Caco-2 (cell line): ENCODE measurements at regions not wholly inside any gene's neighbourhood (a gene's known extent, or its start where the extent isn't known, plus 50 kb on each side); places are given as distances from the start of the nearest gene placed in this dataset.
"Not testable (repeated sequence)": the region's sequence is repeated elsewhere in the genome, so short reads cannot be mapped to it uniquely, and the experiment has no call there.

Experiments
- BruUV-seq: library from RNA; stranded (reverse); fragments of 400-500 nt; replicated peaks from 2 replicates; lab custom pipeline; 2021; lab: Mats Ljungman, UMichigan
- CTCF ChIA-PET: fragments of 300-600 bp; sonication (Branson Sonifier 250); formaldehyde crosslinking; loops from one replicate; lab custom pipeline; 2022; ENCODE audit warnings: antibody characterized with exemption; lab: Charles Lee
- POLR2A ChIA-PET: fragments of 300-600 bp; sonication (Branson Sonifier 250); formaldehyde crosslinking; loops from one replicate; lab custom pipeline; 2022; ENCODE audit warnings: antibody characterized with exemption; lab: Charles Lee
- DNase-seq, 2 experiments: peaks; one replicate each; pipeline versions ENCODE4 v3.0.0 to v3.0.0-alpha.2; 2020 to 2022
- H3K27me3 ChIP-seq: replicated peaks from 2 replicates; pipeline ENCODE4 v1.6.0; 2011; ENCODE audit warnings: low read length; ENCODE audit not compliant: control insufficient read depth, insufficient read depth
- H3K36me3 ChIP-seq: 2 replicates; pipeline ENCODE4 v1.5.1; 2011; ENCODE audit warnings: low read length; ENCODE audit not compliant: control insufficient read depth, insufficient read depth
- H3K4me1 ChIP-seq: fragments of 250-450 bp; sonication (Bioruptor Pico); 2 replicates; pipeline ENCODE4 v1.5.1; 2020; ENCODE audit warnings: mild to moderate bottlenecking
- H3K4me3 ChIP-seq: 2 replicates; pipeline ENCODE4 v1.5.1; 2011; ENCODE audit warnings: low read depth, mild to moderate bottlenecking, control low read depth, low read length
- H3K9me3 ChIP-seq: fragments of 250-450 bp; sonication (Bioruptor Pico); 2 replicates; pipeline ENCODE4 v1.5.1; 2020; ENCODE audit warnings: mild to moderate bottlenecking, moderate library complexity
- H3K27ac Mint-ChIP-seq: one replicate; pipeline ENCODE4 v1.8.0; 2022; ENCODE audit warnings: mixed read lengths; ENCODE audit not compliant: unreplicated experiment
- H3K27me3 Mint-ChIP-seq: one replicate; pipeline ENCODE4 v1.8.0; 2022; ENCODE audit warnings: mixed read lengths; ENCODE audit not compliant: insufficient read depth, unreplicated experiment
- H3K36me3 Mint-ChIP-seq: one replicate; pipeline ENCODE4 v1.8.0; 2022; ENCODE audit warnings: mild to moderate bottlenecking, mixed read lengths; ENCODE audit not compliant: insufficient read depth, unreplicated experiment
- H3K4me1 Mint-ChIP-seq: one replicate; pipeline ENCODE4 v1.8.0; 2022; ENCODE audit warnings: low read depth, mixed read lengths; ENCODE audit not compliant: unreplicated experiment
- H3K4me3 Mint-ChIP-seq: one replicate; pipeline ENCODE4 v1.8.0; 2022; ENCODE audit warnings: mild to moderate bottlenecking, moderate library complexity, mixed read lengths; ENCODE audit not compliant: unreplicated experiment
- H3K9me3 Mint-ChIP-seq: one replicate; pipeline ENCODE4 v1.8.0; 2022; ENCODE audit warnings: mixed read lengths; ENCODE audit not compliant: unreplicated experiment
- intact Hi-C: fragments of 100-400 bp; cut with micrococcal nuclease; formaldehyde crosslinking; loops from one replicate; pipeline ENCODE4 v1.10.0; 2022; ENCODE audit not compliant: unreplicated experiment
- TF ChIP-seq, protein P1 (sequence below), 2 experiments: fragments of 200-600 bp in 1 of 2; IDR thresholded peaks; 1 replicate in 1 of 2; 2 replicates in 1 of 2; pipeline versions ENCODE4 v1.5.1 to v1.8.0; 2011 to 2022; ENCODE audit warnings: antibody characterized with exemption in 1 of 2, control low read depth in 1 of 2, inconsistent platforms in 1 of 2, low read depth in 1 of 2, low read length in 1 of 2, mild to moderate bottlenecking in 1 of 2, moderate library complexity in 1 of 2; ENCODE audit not compliant: insufficient read depth in 1 of 2, severe bottlenecking in 1 of 2, unreplicated experiment in 1 of 2

DNA sequence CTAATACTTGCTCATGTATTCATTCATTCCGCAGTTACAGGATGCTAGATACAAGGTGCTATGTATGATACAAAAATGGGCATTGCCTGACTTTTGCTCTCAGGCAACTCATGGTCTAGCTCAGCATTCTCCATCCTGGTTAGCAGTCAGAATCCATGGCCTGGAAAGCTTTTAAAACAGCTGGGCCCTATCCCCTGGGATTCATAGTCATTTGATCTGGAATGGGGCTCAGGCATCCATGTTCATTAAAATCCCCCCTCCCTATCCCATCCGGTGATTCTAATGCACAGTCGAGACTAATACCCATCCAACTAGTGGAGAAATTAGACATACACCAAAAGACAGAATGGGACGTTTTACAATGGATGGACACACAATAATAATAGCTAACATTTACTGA, 104.1 kb upstream of the TMEM132E start:
- H3K36me3 ChIP-seq: no peaks in the 10 kb centered on the region
- POLR2A ChIA-PET: no interaction called here

DNA sequence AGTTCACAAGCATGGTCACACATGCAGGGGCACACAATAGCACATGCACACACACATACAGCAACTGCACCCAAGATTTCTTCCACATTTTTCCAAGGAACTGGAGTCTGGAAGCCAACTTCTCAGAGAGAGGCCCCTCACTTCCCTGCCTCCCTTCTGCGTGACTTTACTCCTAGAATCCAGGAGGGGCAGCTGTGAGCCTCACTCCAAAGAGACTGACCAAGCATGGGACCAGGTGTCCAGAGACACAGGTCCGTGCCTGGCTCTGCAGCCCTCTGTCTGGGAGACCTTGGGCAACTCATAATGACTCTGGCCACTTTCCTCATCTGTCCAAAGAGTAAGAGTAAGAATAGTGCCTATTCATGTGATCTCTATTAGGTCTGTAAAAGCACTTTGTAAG, 104.7 kb upstream of the TMEM132E start:
- BruUV-seq: no TSS peak
- H3K36me3 Mint-ChIP-seq: no peaks in the 10 kb centered on the region

More for the DNA sequence above, 104.1 kb upstream of the TMEM132E start:
- no peaks in the 10 kb centered on the region for H3K9me3 ChIP-seq
- TF ChIP-seq, protein P1, sequence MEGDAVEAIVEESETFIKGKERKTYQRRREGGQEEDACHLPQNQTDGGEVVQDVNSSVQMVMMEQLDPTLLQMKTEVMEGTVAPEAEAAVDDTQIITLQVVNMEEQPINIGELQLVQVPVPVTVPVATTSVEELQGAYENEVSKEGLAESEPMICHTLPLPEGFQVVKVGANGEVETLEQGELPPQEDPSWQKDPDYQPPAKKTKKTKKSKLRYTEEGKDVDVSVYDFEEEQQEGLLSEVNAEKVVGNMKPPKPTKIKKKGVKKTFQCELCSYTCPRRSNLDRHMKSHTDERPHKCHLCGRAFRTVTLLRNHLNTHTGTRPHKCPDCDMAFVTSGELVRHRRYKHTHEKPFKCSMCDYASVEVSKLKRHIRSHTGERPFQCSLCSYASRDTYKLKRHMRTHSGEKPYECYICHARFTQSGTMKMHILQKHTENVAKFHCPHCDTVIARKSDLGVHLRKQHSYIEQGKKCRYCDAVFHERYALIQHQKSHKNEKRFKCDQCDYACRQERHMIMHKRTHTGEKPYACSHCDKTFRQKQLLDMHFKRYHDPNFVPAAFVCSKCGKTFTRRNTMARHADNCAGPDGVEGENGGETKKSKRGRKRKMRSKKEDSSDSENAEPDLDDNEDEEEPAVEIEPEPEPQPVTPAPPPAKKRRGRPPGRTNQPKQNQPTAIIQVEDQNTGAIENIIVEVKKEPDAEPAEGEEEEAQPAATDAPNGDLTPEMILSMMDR (IDR thresholded peaks at IDR 0.05; ENCODE audit: insufficient read depth in 1 of 2, low read depth in 1 of 2, low read length in 1 of 2, severe bottlenecking in 1 of 2, unreplicated experiment in 1 of 2): no peak
- BruUV-seq: no TSS peak
- H3K4me3 Mint-ChIP-seq: no peak overlapping the region
- no peak overlapping the region for H3K27ac Mint-ChIP-seq
- H3K4me1 ChIP-seq: no peaks in the 10 kb centered on the region
- H3K27me3 ChIP-seq: no peaks in the 10 kb centered on the region
- no peaks in the 10 kb centered on the region for H3K4me1 Mint-ChIP-seq
- no peak overlapping the region for H3K4me3 ChIP-seq
- CTCF ChIA-PET: no interaction called here
- no peaks in the 10 kb centered on the region for H3K9me3 Mint-ChIP-seq
- intact Hi-C loops: no loop called here
- H3K36me3 Mint-ChIP-seq: no peaks in the 10 kb centered on the region
- DNase-seq: no peak
- peaks cover 18% of the 10 kb centered on the region for H3K27me3 Mint-ChIP-seq

DNA sequence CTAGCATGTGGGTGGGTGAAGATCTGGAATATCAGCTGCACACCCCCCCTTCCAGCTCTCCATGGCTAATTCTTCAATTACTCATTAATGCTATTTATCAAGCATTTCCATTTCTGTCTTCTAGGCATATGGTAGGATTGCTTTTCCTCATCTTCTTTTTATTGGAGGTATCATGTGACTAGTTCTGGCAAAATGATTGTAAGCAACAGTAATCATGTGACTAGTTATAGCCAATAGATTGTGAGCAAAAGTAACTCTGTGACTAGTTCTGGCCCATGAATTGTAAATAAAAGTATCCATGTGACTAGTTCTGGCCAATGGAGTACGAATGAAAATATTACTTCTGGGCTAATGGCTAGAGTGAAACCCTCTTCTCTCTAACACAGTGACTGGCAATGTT, 107.0 kb upstream of the TMEM132E start:
- no TSS peak for BruUV-seq
- H3K9me3 Mint-ChIP-seq: no peaks in the 10 kb centered on the region
- H3K4me1 Mint-ChIP-seq: no peaks in the 10 kb centered on the region
- peaks cover 8% of the 10 kb centered on the region for H3K27me3 Mint-ChIP-seq
- Histone ChIP-seq H3K4me1 (no peaks in the 10 kb centered on the region), H3K36me3 (no peaks in the 10 kb centered on the region), H3K27me3 (no peaks in the 10 kb centered on the region), H3K4me3 (no peak overlapping the region), H3K9me3 (no peaks in the 10 kb centered on the region)
- CTCF ChIA-PET: no interaction called here
- intact Hi-C loops: no loop called here
- DNase-seq: no peak
- no peak overlapping the region for H3K4me3 Mint-ChIP-seq
- TF ChIP-seq, protein P1 (IDR thresholded peaks at IDR 0.05; ENCODE audit: insufficient read depth in 1 of 2, low read depth in 1 of 2, low read length in 1 of 2, severe bottlenecking in 1 of 2, unreplicated experiment in 1 of 2): no peak
- no peak overlapping the region for H3K27ac Mint-ChIP-seq
- H3K36me3 Mint-ChIP-seq: no peaks in the 10 kb centered on the region
- POLR2A ChIA-PET: no interaction called here

More for the DNA sequence above, 104.7 kb upstream of the TMEM132E start:
- Histone ChIP-seq H3K27me3 (no peaks in the 10 kb centered on the region), H3K36me3 (no peaks in the 10 kb centered on the region), H3K9me3 (no peaks in the 10 kb centered on the region), H3K4me1 (no peaks in the 10 kb centered on the region), H3K4me3 (no peak overlapping the region)
- intact Hi-C loops: no loop called here
- Mint-ChIP-seq H3K4me3 (no peak overlapping the region), H3K27ac (no peak overlapping the region), H3K4me1 (no peaks in the 10 kb centered on the region), H3K27me3 (peaks cover 18% of the 10 kb centered on the region), H3K9me3 (no peaks in the 10 kb centered on the region)
- ChIA-PET POLR2A (no interaction called here), CTCF (no interaction called here)
- TF ChIP-seq, protein P1 (IDR thresholded peaks at IDR 0.05; ENCODE audit: insufficient read depth in 1 of 2, low read depth in 1 of 2, low read length in 1 of 2, severe bottlenecking in 1 of 2, unreplicated experiment in 1 of 2): peak in 1 of 2 experiments; percentile 17
- DNase-seq: no peak

DNA sequence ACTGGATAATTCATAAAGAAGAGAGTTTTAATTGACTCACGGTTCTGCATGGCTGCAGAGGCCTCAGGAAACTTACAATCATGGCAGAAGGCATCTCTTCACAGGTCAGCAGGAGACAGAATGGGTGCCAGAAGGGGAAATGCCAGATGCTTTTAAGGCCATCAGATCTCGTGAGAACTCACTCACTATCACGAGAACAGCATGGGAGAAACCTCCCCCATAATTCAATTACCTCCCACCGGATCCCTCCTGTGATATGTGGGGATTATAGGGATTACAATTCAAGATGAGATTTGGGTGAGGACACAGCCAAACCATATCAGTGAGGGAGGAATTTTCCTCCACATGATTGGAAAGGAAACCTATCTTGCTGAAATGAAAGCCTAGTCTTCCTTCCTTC, 108.1 kb upstream of the TMEM132E start:
- H3K4me3 ChIP-seq, BruUV-seq, H3K36me3 Mint-ChIP-seq, H3K27ac Mint-ChIP-seq, CTCF ChIA-PET, intact Hi-C loops, DNase-seq, H3K36me3 ChIP-seq, H3K27me3 Mint-ChIP-seq, H3K4me3 Mint-ChIP-seq, H3K9me3 ChIP-seq, POLR2A ChIA-PET, H3K4me1 Mint-ChIP-seq, H3K27me3 ChIP-seq, H3K9me3 Mint-ChIP-seq, H3K4me1 ChIP-seq: not testable (repeated sequence)
